NCI-H1417 treated with DMSO at 0.1 percent for 48 hours (cell line): ENCODE measurements at regions not wholly inside any gene's neighbourhood (a gene's known extent, or its start where the extent isn't known, plus 50 kb on each side); places are given as distances from the start of the nearest gene placed in this dataset.
"Not testable (repeated sequence)": the region's sequence is repeated elsewhere in the genome, so short reads cannot be mapped to it uniquely, and the experiment has no call there.

Experiments
- DNase-seq: peaks from one replicate; lab custom pipeline; 2025; lab: John Stamatoyannopoulos, UW

DNA sequence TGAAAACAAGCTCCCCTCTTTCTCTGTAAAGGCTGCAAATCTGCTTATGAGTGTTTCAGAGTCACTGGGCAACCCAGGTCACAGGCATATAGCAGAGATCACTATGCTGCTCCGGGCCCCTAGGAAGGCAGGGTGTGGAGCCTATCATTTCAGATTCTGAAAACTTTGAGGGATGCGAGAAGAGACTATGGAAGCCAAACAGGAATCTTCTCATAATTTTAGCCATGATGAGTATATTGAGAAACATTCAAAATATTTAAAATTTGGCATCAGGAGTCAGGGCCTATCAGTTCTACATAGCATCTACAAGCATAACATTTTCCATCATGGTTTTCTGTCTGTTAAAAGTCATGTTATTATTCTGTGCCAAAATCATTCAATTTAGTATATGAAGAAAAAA, 61.7 kb upstream of the ATXN3L start:
- DNase-seq = no peak

DNA sequence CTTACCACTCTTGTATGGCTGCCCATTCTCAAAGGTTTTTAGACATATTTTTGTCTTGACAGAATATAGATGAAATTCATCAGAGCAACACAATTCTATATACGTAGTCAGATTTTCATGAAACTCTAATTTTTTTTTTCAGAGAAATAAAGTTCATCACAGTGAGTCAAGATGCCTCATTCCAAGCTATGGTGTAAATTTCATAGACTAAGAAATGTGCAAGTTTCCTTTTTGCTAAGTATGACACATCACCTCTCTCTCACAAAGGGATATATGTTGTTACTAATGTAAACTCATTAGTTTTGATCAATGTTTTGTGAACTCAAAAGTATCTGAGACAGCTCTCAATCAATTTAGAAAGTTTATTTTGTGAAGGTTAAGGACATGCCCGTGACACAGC, 60.4 kb upstream of the ATXN3L start:
- DNase-seq = no peak

DNA sequence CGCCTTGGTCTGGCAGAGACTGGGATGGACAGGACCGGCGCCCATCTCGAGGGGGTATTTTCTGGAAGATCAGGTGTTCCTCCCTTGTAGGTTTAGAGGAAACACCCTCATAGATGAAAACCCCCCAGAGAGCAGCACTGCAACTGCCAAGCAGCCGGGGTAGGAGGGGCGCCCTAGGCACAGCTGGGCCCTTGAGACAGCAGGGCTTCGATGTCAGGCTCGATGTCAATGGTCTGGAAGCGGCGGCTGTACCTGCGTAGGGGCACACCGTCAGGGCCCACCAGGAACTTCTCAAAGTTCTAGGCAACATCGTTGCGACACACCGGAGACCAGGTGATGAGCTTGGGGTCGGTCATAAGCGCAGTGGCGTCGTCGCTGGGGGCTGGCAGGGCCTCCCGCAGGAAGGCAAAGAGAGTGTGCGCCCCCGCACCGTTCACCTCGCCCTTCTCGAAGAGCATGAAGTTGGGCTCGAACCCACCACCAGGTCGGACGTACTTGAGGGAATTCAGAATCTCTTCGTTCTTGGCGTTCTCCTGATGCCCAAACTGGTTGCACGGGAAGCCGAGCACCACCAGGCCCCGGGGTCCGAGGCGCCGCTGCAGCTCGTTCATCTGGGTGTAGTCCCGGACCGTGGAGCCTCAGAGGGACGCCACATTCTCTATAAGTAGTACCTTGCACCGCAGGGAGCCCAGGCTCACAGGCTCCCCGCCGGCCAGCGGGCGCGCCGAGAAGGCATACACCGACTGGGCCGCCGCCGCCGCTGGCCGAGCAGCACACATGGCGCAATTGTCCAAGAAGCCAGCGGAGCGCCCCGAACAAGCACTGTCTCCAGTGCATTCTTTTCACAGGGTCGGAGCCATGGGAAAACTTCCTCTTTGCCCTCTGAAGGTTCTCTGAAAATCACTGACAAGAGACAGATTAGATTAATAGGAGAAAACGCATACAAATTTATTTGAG, 59.0 kb upstream of the ATXN3L start:
- not testable (repeated sequence) for DNase-seq

DNA sequence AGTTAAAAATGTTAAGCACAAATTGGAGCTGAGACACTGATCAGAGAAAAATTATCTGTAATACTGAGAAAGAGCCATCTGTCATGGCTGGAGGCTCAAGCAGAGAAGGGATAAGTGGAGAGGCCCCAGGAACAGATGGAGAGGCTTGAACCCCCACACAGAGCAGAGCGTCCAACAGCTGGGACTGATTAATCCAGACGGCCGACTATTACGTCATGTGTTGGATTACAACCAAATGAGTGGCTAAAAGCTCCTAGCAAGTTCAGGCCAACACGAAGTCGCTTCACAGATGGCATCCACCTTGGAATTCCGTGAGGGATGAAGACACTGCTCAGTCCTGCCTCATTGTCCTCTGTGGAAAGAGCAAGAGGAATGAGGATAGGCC, 57.7 kb upstream of the ATXN3L start:
- no peak for DNase-seq

DNA sequence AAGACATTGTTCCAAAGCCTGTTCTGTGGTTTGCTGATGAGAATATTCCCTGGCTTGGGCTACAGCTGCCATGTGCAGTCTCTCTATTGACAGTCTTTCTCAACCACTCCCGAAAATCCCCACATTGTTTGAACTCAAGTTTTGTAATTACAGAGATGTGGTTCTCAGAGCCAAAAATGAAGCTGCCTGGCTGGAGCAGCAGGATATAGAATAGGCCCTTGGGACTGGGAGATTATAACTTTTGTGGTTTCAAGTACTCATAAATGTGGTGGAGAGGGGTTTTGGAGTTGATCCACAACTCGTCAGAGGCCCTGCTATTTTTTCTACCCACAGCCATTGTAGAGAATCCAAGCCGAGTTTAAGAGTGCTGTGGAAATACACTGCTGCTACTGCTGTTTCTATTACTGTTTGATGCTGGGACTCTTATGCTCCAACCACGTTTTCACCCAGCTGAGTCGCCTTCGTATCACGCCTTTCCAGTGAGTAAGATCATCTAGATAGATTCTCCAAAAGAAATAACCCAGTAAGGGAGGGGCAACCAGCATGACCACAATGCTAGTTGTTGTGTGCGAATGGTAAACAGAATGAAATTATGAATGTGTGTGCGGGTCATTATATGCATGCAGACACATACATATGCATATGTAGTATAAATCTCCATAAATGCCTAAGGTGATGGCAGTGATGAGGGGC, 57.1 kb upstream of the ATXN3L start:
- DNase-seq = no peak

DNA sequence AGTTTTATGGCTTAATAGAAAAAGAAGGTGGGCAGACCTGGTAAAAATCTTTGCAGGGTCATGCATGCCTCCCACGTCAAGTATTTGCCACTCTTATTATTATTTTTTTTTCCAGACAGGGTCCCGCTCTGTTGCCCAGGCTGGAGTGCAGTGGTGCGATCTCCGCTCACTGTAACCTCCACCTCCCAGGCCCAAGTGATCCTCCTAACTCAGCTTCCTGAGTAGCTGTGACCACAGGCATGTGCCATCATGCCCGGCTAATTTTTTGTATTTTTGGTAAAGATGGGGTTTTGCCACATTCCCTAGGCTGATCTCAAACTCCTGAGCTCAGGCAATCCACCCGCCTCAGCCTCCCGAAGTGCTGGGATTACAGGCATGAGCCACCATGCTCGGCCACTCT, 55.7 kb upstream of the ATXN3L start:
- not testable (repeated sequence) for DNase-seq

DNA sequence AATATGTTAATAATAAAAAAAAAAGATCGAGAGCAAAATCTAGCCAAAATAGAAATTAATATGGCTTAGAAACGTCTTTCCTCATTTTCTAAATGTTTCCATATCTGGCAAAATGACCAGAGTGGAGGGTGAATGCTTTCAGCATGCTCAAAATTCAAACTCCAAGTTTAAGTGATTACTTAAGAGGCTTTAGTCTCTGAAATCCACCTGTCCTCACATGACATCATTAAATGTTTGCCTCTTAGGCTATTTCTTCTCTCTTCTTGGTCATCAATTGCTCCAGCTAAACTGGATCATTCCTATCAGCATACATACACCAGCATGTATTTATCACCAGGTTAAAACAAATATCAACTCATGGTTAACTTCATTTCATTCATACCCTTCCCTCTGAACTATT, 54.5 kb upstream of the ATXN3L start:
- DNase-seq = no peak

DNA sequence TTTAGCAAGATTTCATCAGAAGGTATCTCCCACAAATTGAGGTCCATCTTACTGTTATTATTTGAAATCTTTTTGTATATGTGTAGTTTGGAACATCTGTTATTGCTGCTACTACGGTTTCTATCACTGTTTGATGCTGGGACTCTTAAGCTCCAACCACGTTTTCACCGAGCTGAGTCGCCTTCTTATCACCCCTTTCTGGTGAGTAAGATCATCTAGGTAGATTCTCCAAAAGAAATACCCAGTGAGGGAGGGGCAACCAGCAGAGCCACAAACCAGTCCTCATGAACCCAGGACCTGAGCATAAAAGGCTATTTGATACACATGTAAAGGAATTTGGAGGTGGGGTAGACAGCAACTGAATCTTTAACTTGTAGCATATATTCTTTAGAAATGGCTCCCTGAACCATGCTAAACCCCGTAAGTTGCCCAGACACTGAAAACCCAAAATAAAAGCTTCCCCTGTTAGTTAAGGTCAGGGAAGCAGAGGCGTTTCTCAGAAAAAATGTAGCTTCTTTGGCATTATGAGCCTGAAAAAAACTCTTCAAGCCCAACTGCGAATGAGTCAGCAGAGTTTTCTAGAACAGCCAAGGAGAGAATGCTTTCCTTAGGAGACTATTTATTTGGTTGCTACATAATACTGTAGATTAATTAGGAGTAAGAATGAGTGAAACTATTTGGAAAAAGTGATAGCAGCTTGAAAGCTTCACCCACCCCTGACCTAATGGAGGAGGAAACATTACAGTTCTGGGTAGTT, 53.8 kb upstream of the ATXN3L start:
- DNase-seq = no peak

DNA sequence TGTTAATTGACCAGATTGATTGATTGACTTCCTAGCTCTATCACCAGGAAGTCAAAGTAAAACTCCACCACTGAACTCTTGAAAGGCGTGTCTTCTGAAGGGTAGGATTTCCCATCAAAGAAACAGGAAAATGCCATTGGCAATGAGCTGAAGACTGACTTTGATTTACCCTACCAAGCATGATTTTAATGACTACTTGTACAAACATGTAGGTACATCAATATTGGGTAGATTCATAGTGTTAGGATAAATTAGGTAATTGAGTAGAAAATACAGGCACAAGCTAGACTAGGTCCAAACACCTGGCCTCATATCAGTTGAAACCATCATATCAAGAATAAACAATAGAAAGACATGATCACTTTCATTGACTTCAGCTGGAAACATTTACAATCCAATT, 53.2 kb upstream of the ATXN3L start:
- no peak for DNase-seq

DNA sequence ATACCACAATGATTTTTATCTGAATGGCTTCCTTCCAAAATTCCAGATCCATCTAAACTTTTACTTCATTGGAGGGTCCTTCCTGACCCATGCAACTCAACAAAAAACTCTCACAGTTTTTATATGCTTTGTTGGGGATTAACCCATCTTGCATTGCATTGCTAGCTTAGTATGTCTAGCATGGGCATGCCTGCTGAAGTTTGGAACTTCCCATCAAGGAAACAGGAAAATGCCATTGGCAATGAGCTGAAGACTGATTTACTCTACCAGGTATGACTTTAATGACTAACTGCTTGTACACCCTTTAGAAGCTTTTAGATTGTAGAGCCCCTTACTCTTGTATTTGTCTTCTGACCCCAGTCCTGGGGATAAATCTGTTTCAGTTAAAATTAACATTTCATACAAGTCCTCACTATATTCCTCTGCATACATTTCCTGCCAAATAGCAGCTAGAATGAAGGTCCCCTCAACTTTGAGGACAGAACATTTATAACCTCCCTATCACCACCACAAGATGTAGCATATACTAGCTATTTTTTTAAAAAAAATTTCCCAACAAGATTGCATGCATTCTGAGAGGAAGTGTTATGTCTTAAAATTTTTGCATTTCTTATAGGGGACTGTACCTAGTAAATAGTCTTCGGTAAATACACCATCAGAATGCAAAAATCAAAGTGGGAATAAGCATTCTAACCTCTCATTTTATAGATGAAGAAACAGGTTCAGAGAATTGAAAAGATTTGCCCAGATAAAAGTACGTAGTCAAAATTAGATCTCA, 52.5 kb upstream of the ATXN3L start:
- DNase-seq = no peak

DNA sequence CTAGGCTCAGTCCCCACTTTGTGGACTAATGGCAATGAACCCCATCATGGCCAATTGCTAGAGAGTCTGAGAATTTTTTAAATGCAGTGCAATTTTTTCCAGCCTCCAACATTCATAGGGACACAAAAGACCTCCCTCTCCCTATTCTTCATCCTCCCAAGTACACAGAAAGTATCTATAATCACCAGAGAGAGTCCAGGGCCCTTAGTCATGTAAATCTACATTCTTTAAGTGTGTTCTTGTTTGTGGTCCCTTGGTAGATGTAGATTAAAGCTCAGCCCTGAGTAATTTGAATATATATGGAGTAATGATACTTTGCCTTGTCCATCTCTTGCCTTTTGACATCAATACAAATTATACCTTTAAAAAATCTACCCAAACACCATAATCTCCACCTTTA, 51.3 kb upstream of the ATXN3L start:
- no peak for DNase-seq

DNA sequence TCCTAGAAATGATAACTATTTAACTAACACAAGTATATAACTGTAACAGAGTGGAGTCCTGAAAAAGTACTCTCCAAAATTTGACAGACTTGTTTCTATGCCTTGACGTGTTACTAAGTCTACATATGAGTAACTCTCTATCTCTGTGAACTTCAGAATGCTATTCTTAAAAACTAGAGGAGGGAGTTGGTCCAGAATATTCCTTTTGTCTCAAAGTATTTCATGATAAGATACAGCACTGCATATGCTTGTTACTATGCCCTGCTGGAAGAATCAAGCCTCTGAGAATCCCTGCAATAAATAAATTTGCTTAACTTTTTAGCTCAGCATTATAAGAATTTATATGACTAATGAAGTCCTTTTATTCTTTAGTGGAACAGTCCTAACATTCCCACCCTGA, 50.9 kb upstream of the ATXN3L start:
- no peak for DNase-seq
